Activated CD8-positive, alpha-beta memory T cell treated with anti-CD3 and anti-CD28 coated beads for 1 hour (primary cell): ENCODE measurements at regions not wholly inside any gene's neighbourhood (a gene's known extent, or its start where the extent isn't known, plus 50 kb on each side); places are given as distances from the start of the nearest gene placed in this dataset.
"Not testable (repeated sequence)": the region's sequence is repeated elsewhere in the genome, so short reads cannot be mapped to it uniquely, and the experiment has no call there.

ENCODE experiments used
- DNase-seq, 2 donors: peaks; one replicate each; pipeline ENCODE4 v3.0.0-alpha.2; 2020; ENCODE audit warnings: low read depth in 1 of 2; ENCODE audit errors: extremely low read depth in 1 of 2

GRCh38 chr2:234898534-234899053 is 53.2 kb upstream of the SH3BP4 start:
- no peak for DNase-seq

DNA sequence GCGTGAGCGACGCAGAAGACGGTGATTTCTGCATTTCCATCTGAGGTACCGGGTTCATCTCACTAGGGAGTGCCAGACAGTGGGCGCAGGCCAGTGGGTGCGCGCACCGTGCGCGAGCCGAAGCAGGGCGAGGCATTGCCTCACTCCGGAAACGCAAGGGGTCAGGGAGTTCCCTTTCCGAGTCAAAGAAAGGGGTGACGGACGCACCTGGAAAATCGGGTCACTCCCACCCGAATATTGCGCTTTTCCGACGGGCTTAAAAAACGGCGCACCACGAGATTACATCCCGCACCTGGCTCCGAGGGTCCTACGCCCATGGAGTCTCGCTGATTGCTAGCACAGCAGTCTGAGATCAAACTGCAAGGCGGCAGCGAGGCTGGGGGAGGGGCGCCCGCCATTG is 63.4 kb upstream of the SH3BP4 start:
- DNase-seq: not testable (repeated sequence)

- DNase-seq: no peak
Observed at GRCh38 chr2:234887195-234887594, 64.6 kb upstream of the SH3BP4 start.

- DNase-seq: no peak
Observed at GRCh38 chr2:234885886-234886285, 65.9 kb upstream of the SH3BP4 start.

GRCh38 chr2:234885118-234885517 is 66.7 kb upstream of the SH3BP4 start:
- no peak for DNase-seq

- DNase-seq: no peak
Observed at GRCh38 chr2:234884591-234884990, 67.2 kb upstream of the SH3BP4 start.

DNA sequence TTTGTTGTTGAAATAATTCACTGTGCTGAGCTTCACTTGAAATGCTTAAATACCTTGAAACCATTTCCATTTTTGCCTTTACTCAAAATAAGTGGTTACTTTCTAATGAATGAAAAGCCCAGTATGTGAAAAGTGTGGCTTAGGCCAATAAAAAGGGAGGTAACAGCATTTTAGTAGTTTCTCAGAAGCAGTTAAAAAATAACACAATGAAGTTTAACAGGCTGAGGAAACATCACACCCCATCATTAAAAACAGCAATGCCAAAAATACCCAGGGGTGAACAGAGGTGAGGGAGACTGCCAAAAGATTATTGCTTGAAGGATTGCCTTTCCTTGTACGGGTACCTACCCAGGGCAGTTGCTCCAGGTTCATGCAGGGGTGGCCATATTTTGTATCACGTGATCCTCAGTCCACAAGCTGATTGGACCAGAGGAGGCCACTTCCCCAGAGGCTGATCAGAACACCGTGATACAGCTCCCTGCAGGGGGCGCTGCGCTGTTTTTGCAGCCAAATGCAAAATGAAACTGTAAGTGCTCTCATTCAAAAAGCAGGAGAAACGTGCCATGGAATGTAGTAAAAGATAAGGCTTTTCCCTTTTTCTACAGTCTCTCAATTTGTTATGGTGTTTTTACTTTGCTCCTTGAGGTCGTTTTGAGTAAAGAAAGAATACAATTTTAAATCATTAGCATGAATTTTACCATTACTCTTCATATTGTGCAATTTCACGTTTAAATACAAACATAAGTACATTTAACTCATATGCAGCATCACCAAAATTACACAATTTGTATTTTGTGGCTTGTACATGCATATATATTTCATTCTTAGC is 70.2 kb upstream of the SH3BP4 start:
- DNase-seq: peak in 1 of 2 donors; percentile 8

- no peak for DNase-seq
Observed at GRCh38 chr2:234880551-234881211, 71.1 kb upstream of the SH3BP4 start.

- DNase-seq: no peak
Observed at GRCh38 chr2:234879671-234880455, 72.0 kb upstream of the SH3BP4 start.

DNA sequence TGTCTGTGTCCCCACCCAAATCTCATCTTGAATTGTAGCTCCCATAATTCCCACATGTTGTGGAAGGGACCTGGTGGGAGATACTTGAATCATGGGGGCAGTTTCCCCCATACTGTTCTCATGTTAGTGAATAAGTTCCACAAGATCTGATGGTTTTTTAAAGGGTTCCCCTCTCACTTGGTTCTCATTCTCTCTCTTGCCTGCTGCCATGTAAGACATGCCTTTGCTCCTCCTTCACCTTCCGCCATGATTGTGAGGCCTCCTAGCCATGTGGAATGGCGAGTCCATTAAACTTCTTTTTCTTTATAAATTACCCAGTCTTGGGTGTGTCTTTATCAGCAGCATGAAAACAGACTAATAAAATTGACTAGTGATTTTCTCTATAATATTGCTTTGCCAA is 75.2 kb upstream of the SH3BP4 start:
- DNase-seq: not testable (repeated sequence)

GRCh38 chr2:234874347-234875046 is 77.3 kb upstream of the SH3BP4 start:
- DNase-seq: no peak

DNA sequence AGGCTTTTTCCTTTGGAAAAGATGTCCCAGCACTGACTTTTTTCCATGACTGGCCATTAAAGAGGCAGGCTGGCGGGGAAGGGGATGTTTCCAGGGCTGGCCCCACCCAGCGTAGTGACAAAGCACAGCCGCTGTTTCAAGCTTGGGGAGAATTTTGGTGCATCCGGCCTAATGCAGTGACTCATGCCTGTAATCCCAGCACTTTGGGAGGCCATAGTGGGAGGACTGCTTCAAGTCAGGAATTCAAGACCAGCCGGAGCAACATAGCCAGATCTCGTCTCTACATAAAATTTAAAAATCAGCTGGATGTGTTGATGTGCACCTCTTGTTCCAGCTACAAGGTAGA is 78.0 kb upstream of the SH3BP4 start:
- no peak for DNase-seq

GRCh38 chr2:234873103-234873827 is 78.6 kb upstream of the SH3BP4 start:
- no peak for DNase-seq

- DNase-seq: no peak
Observed at GRCh38 chr2:234869969-234870368, 81.8 kb upstream of the SH3BP4 start.

DNA sequence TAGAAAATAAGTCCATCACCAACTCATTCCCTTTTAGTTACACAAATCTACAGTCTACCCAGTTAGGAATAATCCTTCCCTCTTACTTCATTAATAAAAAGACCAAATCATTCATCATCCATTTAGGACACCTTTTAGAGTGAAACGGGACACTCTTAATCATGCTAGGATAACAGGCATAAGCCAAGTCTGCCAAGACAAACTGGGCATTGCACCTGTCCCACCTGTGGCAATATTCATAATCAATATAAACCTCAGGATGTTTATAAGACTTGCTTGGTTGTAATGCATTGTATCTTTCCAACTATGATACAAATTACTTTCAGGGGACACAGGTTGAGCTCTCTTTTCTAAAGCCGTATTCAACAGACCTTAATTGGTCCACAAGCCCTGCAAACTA is 82.7 kb upstream of the SH3BP4 start:
- no peak for DNase-seq

DNA sequence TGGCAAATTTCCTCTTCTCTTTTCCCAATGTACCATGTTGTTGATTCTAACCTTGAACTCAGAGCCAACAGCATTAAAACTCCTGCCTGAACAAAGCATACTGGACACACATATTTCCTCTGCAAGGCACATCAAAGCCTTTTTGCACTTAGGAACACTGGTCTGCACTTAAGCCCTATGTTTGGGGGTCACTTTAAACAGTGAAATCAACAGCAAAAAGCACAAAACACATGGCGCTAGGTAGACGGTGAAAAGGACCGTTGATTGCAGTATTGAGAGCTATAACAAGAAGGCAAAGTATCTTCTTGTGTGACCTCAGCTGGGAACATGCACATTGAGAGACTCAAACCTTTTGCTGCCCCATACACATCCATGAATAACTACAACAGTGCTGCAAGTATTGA is 83.9 kb upstream of the SH3BP4 start:
- DNase-seq: no peak

DNA sequence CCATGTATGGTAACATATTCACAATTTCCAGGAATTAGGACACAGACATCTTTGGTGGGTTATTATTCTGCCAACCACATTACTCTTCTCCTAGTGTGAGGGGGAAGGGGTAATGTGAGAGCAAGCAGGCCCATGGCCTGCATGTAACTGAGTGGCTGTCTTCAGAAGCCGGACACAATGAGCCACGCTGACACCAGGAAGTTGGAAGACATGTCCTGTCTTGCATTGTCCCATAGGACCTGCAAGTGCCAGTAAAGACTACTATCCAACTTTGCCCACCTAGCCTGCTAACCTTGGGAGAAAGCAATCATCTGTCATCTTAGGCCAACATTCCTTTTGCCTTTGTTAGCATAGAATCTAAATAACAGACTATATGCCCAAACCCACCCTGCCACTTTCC is 86.2 kb upstream of the SH3BP4 start:
- DNase-seq: no peak

- no peak for DNase-seq
Observed at GRCh38 chr2:234865040-234865439, 86.8 kb upstream of the SH3BP4 start.

GRCh38 chr2:234864506-234864905 is 87.3 kb upstream of the SH3BP4 start:
- no peak for DNase-seq
